Body of pancreas (tissue), 4 donors: ENCODE measurements at regions not wholly inside any gene's neighbourhood (a gene's known extent, or its start where the extent isn't known, plus 50 kb on each side); places are given as distances from the start of the nearest gene placed in this dataset.

Source experiments
- ATAC-seq: fragments of 150-250 bp; one replicate; pipeline ENCODE4 v1.9.1; 2016
- DNase-seq, 4 donors: peaks; one replicate each; pipeline ENCODE4 v3.0.0-alpha.2; 2019
- H3K27ac ChIP-seq, 4 donors: fragments of 200-600 bp; sonication (generic); 1 replicate in 3 of 4; 2 replicates in 1 of 4; pipeline versions ENCODE4 v1.5.1 to v1.6.1; 2016 to 2019; ENCODE audit warnings: mild to moderate bottlenecking in 1 of 4, mixed read lengths in 1 of 4, moderate library complexity in 1 of 4
- H3K27me3 ChIP-seq, 2 donors: fragments of 200-600 bp; sonication (generic); one replicate each; pipeline ENCODE4 v1.6.0; 2016; ENCODE audit warnings: mild to moderate bottlenecking in 1 of 2
- H3K36me3 ChIP-seq, 2 donors: fragments of 200-600 bp; sonication (generic); replicated peaks in 1 of 2; 2 replicates each; pipeline ENCODE4 v1.5.1; 2016; ENCODE audit warnings: low read depth in 2 of 2; ENCODE audit not compliant: insufficient read depth in 1 of 2
- H3K4me1 ChIP-seq: fragments of 200-600 bp; sonication (generic); one replicate; pipeline ENCODE4 v1.6.0; 2016
- H3K4me3 ChIP-seq, 2 donors: fragments of 200-600 bp; sonication (generic); 1 replicate in 1 of 2; 2 replicates in 1 of 2; pipeline ENCODE4 v1.5.1; 2016 to 2019
- H3K9me3 ChIP-seq, 3 donors: fragments of 200-600 bp; sonication (generic); 1 replicate in 2 of 3; 2 replicates in 1 of 3; pipeline ENCODE4 v1.5.1; 2016
- CTCF ChIP-seq, 7 experiments: fragments of 450-650 bp in 4 of 7; fragments of 200-600 bp in 3 of 7; sonication (generic) in 3 of 7; IDR thresholded peaks; one replicate each; pipeline ENCODE4 v1.5.1; 2016 to 2019; ENCODE audit warnings: antibody characterized with exemption in 7 of 7
- POLR2A ChIP-seq, 3 donors: fragments of 450-650 bp; IDR thresholded peaks; one replicate each; pipeline ENCODE4 v1.6.1; 2016; ENCODE audit warnings: antibody characterized with exemption in 3 of 3, mild to moderate bottlenecking in 2 of 3
- WGBS, 2 donors: methylation state at CpG; one replicate each; pipeline ENCODE4 v1.1.5; 2017; 5-methylcytosine and 5-hydroxymethylcytosine counted together
- intact Hi-C: fragments of 100-400 bp; cut with DNase I; formaldehyde crosslinking; loops from one replicate; pipeline ENCODE4 v1.15.1; 2023

- intact Hi-C loops, result no loop called here
- no peak overlapping the region for H3K4me3 ChIP-seq
- DNase-seq (no peak), ATAC-seq (no peak)
- H3K4me1 ChIP-seq, result no peaks in the 10 kb centered on the region
- H3K36me3 ChIP-seq, result no peaks in the 10 kb centered on the region
- no peaks in the 10 kb centered on the region for H3K9me3 ChIP-seq
- TF ChIP-seq POLR2A (IDR thresholded peaks at IDR 0.05) (no peak), CTCF (IDR thresholded peaks at IDR 0.05) (no peak)
- H3K27ac ChIP-seq, result no peak overlapping the region
- H3K27me3 ChIP-seq, result no peaks in the 10 kb centered on the region
Observed at GRCh38 chr2:123419976-123420375, 605.1 kb upstream of the CNTNAP5 start.

- ATAC-seq (no peak), DNase-seq (no peak)
- Histone ChIP-seq H3K4me1 (no peaks in the 10 kb centered on the region), H3K4me3 (no peak overlapping the region), H3K36me3 (no peaks in the 10 kb centered on the region), H3K27me3 (no peaks in the 10 kb centered on the region), H3K27ac (no peak overlapping the region), H3K9me3 (no peaks in the 10 kb centered on the region)
- 77 to 80% methylated on average over 6 of the region's 6 CpGs for WGBS, 2 donors
- TF ChIP-seq CTCF (IDR thresholded peaks at IDR 0.05) (no peak), POLR2A (IDR thresholded peaks at IDR 0.05) (no peak)
- intact Hi-C loops, result no loop called here
Observed at GRCh38 chr2:123434546-123435395, 590.3 kb upstream of the CNTNAP5 start.

- TF ChIP-seq POLR2A (IDR thresholded peaks at IDR 0.05) (no peak), CTCF (IDR thresholded peaks at IDR 0.05) (no peak)
- H3K36me3 ChIP-seq, result no peaks in the 10 kb centered on the region
- H3K27ac ChIP-seq, result no peak overlapping the region
- 26 to 37% methylated on average over 1 of the region's 1 CpG for WGBS, 2 donors
- H3K4me3 ChIP-seq, result no peak overlapping the region
- no peaks in the 10 kb centered on the region for H3K27me3 ChIP-seq
- DNase-seq (no peak), ATAC-seq (no peak)
- no peaks in the 10 kb centered on the region for H3K9me3 ChIP-seq
- no peaks in the 10 kb centered on the region for H3K4me1 ChIP-seq
- intact Hi-C loops, result no loop called here
Observed at GRCh38 chr2:123438251-123438650, 586.8 kb upstream of the CNTNAP5 start.

- TF ChIP-seq CTCF (IDR thresholded peaks at IDR 0.05), result no peak
- TF ChIP-seq POLR2A (IDR thresholded peaks at IDR 0.05), result no peak
- H3K27ac ChIP-seq, result no peak overlapping the region
- H3K9me3 ChIP-seq, result no peaks in the 10 kb centered on the region
- DNase-seq, result no peak
- WGBS, 2 donors, result 50 to 76% methylated on average over 2 of the region's 2 CpGs
- H3K36me3 ChIP-seq, result no peaks in the 10 kb centered on the region
- no peaks in the 10 kb centered on the region for H3K27me3 ChIP-seq
- H3K4me1 ChIP-seq, result no peaks in the 10 kb centered on the region
- H3K4me3 ChIP-seq, result no peak overlapping the region
- intact Hi-C loops, result no loop called here
- no peak for ATAC-seq
Observed at GRCh38 chr2:123438675-123439074, 586.4 kb upstream of the CNTNAP5 start.

GRCh38 chr2:123448801-123449200, 576.3 kb upstream of the CNTNAP5 start:
- no peaks in the 10 kb centered on the region for H3K9me3 ChIP-seq
- H3K27me3 ChIP-seq, result no peaks in the 10 kb centered on the region
- TF ChIP-seq CTCF (IDR thresholded peaks at IDR 0.05) (no peak), POLR2A (IDR thresholded peaks at IDR 0.05) (no peak)
- intact Hi-C loops, result no loop called here
- no peaks in the 10 kb centered on the region for H3K36me3 ChIP-seq
- 62 to 75% methylated on average over 6 of the region's 6 CpGs for WGBS, 2 donors
- no peak overlapping the region for H3K27ac ChIP-seq
- H3K4me3 ChIP-seq, result no peak overlapping the region
- DNase-seq, result no peak
- ATAC-seq, result no peak
- no peaks in the 10 kb centered on the region for H3K4me1 ChIP-seq
